HEK293 (cell line): ENCODE measurements at regions not wholly inside any gene's neighbourhood (a gene's known extent, or its start where the extent isn't known, plus 50 kb on each side); places are given as distances from the start of the nearest gene placed in this dataset.
A peak's percentile ranks its signal among the peaks of the same experiment; 100 is the strongest.

Experiments
- CTCF ChIA-PET: fragments of 350-600 bp; formaldehyde crosslinking; extraction: SDS; loops from one replicate; lab custom pipeline; 2021; ENCODE audit warnings: antibody characterized with exemption; lab: Yijun Ruan, JAX
- POLR2A ChIA-PET: fragments of 300-600 bp; formaldehyde crosslinking; extraction: SDS; loops from one replicate; lab custom pipeline; 2020; ENCODE audit warnings: antibody characterized with exemption, inconsistent platforms; lab: Yijun Ruan, JAX
- H3K27ac ChIP-seq: fragments of 200-500 bp; sonication (Bioruptor generic); 2 replicates; pipeline ENCODE4 v1.5.1; 2014; ENCODE audit warnings: low read depth, low read length, control low read depth, inconsistent platforms; ENCODE audit errors: extremely low read depth
- H3K36me3 ChIP-seq, 2 experiments: fragments of 200-500 bp in 1 of 2; sonication (Bioruptor generic) in 1 of 2; 1 replicate in 1 of 2; 2 replicates in 1 of 2; pipeline ENCODE4 v1.5.1; 2014 to 2017; ENCODE audit warnings: inconsistent platforms in 2 of 2, low read length in 2 of 2; ENCODE audit not compliant: control insufficient read depth in 2 of 2, insufficient read depth in 1 of 2
- H3K4me1 ChIP-seq: fragments of 200-500 bp; sonication (Bioruptor generic); 2 replicates; pipeline ENCODE4 v1.5.1; 2014; ENCODE audit warnings: mild to moderate bottlenecking, low read length, inconsistent platforms; ENCODE audit not compliant: control insufficient read depth, insufficient read depth
- H3K4me3 ChIP-seq: 2 replicates; pipeline ENCODE4 v1.5.1; 2011; ENCODE audit warnings: low read depth, mild to moderate bottlenecking, control low read depth, low read length, moderate library complexity
- H3K9me3 ChIP-seq: fragments of 200-500 bp; sonication (Bioruptor generic); 2 replicates; pipeline ENCODE4 v1.5.1; 2014; ENCODE audit warnings: low read depth, low read length, inconsistent platforms; ENCODE audit not compliant: control insufficient read depth, insufficient read depth
- BCL11A ChIP-seq: fragments of 450-650 bp; formaldehyde crosslinking; IDR thresholded peaks from 2 replicates; pipeline ENCODE4 v1.5.1; 2016; ENCODE audit warnings: low read depth, missing biosample characterization, missing genetic modification characterization
- GLIS2 ChIP-seq: fragments of 450-650 bp; formaldehyde crosslinking; IDR thresholded peaks from 2 replicates; pipeline ENCODE4 v1.5.1; 2016; ENCODE audit warnings: missing biosample characterization, missing genetic modification characterization
- KLF10 ChIP-seq: fragments of 450-650 bp; IDR thresholded peaks from 2 replicates; pipeline ENCODE4 v1.5.1; 2018; ENCODE audit warnings: missing biosample characterization, mild to moderate bottlenecking, missing genetic modification characterization
- KLF7 ChIP-seq: fragments of 450-650 bp; formaldehyde crosslinking; IDR thresholded peaks from 2 replicates; pipeline ENCODE4 v1.5.1; 2016; ENCODE audit warnings: missing biosample characterization, missing genetic modification characterization, borderline replicate concordance
- KLF9 ChIP-seq: fragments of 450-650 bp; formaldehyde crosslinking; IDR thresholded peaks from 2 replicates; pipeline ENCODE4 v1.5.1; 2016; ENCODE audit warnings: missing biosample characterization, missing genetic modification characterization, low read depth
- RBAK ChIP-seq: fragments of 450-650 bp; formaldehyde crosslinking; IDR thresholded peaks from 2 replicates; pipeline ENCODE4 v1.5.1; 2016; ENCODE audit warnings: missing biosample characterization, missing genetic modification characterization
- ZNF10 ChIP-seq: fragments of 450-650 bp; formaldehyde crosslinking; IDR thresholded peaks from 2 replicates; pipeline ENCODE4 v1.5.1; 2017; ENCODE audit warnings: missing biosample characterization, missing genetic modification characterization
- ZNF16 ChIP-seq: fragments of 450-650 bp; formaldehyde crosslinking; IDR thresholded peaks from 2 replicates; pipeline ENCODE4 v1.5.1; 2016; ENCODE audit warnings: low read depth, missing biosample characterization, missing genetic modification characterization
- ZNF239 ChIP-seq: fragments of 450-650 bp; formaldehyde crosslinking; IDR thresholded peaks from 2 replicates; pipeline ENCODE4 v1.5.1; 2016; ENCODE audit warnings: missing biosample characterization, missing genetic modification characterization
- ZNF292 ChIP-seq: fragments of 450-650 bp; formaldehyde crosslinking; IDR thresholded peaks from 2 replicates; pipeline ENCODE4 v1.5.1; 2016; ENCODE audit warnings: low read depth, missing biosample characterization, missing genetic modification characterization, borderline replicate concordance
- ZNF391 ChIP-seq: fragments of 450-650 bp; formaldehyde crosslinking; IDR thresholded peaks from 2 replicates; pipeline ENCODE4 v1.5.1; 2016; ENCODE audit warnings: low read depth, missing biosample characterization, missing genetic modification characterization, borderline replicate concordance
- ZNF548 ChIP-seq: fragments of 450-650 bp; formaldehyde crosslinking; IDR thresholded peaks from 2 replicates; pipeline ENCODE4 v1.5.1; 2016; ENCODE audit warnings: missing biosample characterization, missing genetic modification characterization
- ZNF558 ChIP-seq: fragments of 450-650 bp; formaldehyde crosslinking; IDR thresholded peaks from 2 replicates; pipeline ENCODE4 v1.5.1; 2016; ENCODE audit warnings: missing biosample characterization, missing genetic modification characterization
- ZNF645 ChIP-seq: fragments of 450-650 bp; formaldehyde crosslinking; IDR thresholded peaks from 2 replicates; pipeline ENCODE4; 2016; ENCODE audit warnings: missing biosample characterization, missing genetic modification characterization
- ZNF654 ChIP-seq: fragments of 450-650 bp; formaldehyde crosslinking; IDR thresholded peaks from 2 replicates; pipeline ENCODE4 v1.5.1; 2016; ENCODE audit warnings: low read depth, missing biosample characterization, missing genetic modification characterization
- ZNF677 ChIP-seq: fragments of 450-650 bp; IDR thresholded peaks from 2 replicates; pipeline ENCODE4 v1.5.0; 2018; ENCODE audit warnings: missing biosample characterization, mild to moderate bottlenecking, missing genetic modification characterization, moderate library complexity
- TF ChIP-seq, protein P1 (sequence below): fragments of 450-650 bp; formaldehyde crosslinking; IDR thresholded peaks from 2 replicates; pipeline ENCODE4 v1.5.1; 2016; ENCODE audit warnings: missing biosample characterization, missing genetic modification characterization
- TF ChIP-seq, protein P2 (sequence below): fragments of 450-650 bp; formaldehyde crosslinking; IDR thresholded peaks from 2 replicates; pipeline ENCODE4 v1.5.1; 2016; ENCODE audit warnings: missing biosample characterization, missing genetic modification characterization

DNA sequence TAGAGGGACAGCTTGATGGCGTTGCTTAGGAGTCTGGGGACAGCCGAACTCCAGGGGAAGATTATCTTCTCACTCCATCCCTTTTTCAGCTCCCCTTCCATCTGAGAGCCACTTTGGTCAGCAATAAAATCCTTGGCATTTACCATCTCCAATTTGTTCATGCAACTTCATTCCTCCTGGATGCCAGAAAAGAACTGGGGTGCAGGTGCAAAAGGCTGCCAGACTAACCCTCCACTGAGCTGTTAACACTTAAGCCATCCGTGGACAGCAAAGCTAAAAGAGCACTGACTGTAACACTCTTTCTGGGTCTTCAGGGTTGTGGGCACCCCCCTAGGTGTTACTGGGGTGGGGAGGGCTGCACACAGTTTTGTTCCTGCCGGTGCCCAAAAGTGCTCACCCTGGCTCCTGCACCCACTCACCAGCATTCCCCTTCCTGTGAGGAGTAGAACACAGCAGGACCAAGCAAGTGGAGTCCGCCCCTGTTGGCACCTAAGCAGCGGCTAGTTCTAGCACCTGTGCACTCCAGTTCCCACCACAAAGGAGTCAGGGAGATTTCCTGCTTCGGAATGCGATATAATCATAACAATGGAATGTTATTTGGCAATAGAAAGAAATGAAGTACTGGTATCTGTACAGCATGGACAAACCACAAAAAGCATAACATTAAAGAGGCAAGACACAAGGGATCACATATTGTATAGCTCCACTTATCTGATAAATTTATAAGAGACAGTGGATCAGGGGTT, 95.1 kb downstream of the NPY start:
- no peaks in the 10 kb centered on the region for H3K4me1 ChIP-seq
- H3K9me3 ChIP-seq, result no peaks in the 10 kb centered on the region
- no peak for TF ChIP-seq ZNF16 (tag by site-specific recombination)
- no peak for TF ChIP-seq ZNF645 (tag by site-specific recombination)
- TF ChIP-seq ZNF239 (tag by site-specific recombination), result no peak
- no peaks in the 10 kb centered on the region for H3K36me3 ChIP-seq
- no peak overlapping the region for H3K27ac ChIP-seq
- CTCF ChIA-PET, result interaction anchor here (0.6 to 1.4 kb wide), 4 partner anchors 12 to 93 kb away, joined by 3 to 5 read pairs (median 4); no protein-coding TSS in a partner anchor
- POLR2A ChIA-PET, result no interaction called here
- no peak overlapping the region for H3K4me3 ChIP-seq

GRCh38 chr7:24381894-24382505, 98.0 kb downstream of the NPY start:
- Histone ChIP-seq H3K4me3 (no peak overlapping the region), H3K36me3 (no peaks in the 10 kb centered on the region), H3K9me3 (no peaks in the 10 kb centered on the region), H3K27ac (no peak overlapping the region)
- POLR2A ChIA-PET, result no interaction called here
- CTCF ChIA-PET, result interaction anchor here (0.6 to 2.6 kb wide), 19 partner anchors 11 to 811 kb away, joined by 3 to 40 read pairs (median 4); no protein-coding TSS in a partner anchor
- TF ChIP-seq ZNF654 (tag by site-specific recombination) (peak; percentile 63), ZNF677 (tag by site-specific recombination) (no peak), KLF7 (tag by site-specific recombination) (no peak), KLF9 (tag by site-specific recombination) (no peak), ZNF548 (tag by site-specific recombination) (no peak), ZNF391 (no peak), BCL11A (tag by site-specific recombination) (no peak), KLF10 (tag by site-specific recombination) (no peak), RBAK (no peak), ZNF558 (tag by site-specific recombination) (no peak), ZNF292 (tag by site-specific recombination) (no peak), GLIS2 (no peak), ZNF10 (tag by site-specific recombination) (no peak)
- TF ChIP-seq, protein P1, sequence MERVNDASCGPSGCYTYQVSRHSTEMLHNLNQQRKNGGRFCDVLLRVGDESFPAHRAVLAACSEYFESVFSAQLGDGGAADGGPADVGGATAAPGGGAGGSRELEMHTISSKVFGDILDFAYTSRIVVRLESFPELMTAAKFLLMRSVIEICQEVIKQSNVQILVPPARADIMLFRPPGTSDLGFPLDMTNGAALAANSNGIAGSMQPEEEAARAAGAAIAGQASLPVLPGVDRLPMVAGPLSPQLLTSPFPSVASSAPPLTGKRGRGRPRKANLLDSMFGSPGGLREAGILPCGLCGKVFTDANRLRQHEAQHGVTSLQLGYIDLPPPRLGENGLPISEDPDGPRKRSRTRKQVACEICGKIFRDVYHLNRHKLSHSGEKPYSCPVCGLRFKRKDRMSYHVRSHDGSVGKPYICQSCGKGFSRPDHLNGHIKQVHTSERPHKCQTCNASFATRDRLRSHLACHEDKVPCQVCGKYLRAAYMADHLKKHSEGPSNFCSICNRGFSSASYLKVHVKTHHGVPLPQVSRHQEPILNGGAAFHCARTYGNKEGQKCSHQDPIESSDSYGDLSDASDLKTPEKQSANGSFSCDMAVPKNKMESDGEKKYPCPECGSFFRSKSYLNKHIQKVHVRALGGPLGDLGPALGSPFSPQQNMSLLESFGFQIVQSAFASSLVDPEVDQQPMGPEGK (tag by site-specific recombination), result no peak
- TF ChIP-seq, protein P2, sequence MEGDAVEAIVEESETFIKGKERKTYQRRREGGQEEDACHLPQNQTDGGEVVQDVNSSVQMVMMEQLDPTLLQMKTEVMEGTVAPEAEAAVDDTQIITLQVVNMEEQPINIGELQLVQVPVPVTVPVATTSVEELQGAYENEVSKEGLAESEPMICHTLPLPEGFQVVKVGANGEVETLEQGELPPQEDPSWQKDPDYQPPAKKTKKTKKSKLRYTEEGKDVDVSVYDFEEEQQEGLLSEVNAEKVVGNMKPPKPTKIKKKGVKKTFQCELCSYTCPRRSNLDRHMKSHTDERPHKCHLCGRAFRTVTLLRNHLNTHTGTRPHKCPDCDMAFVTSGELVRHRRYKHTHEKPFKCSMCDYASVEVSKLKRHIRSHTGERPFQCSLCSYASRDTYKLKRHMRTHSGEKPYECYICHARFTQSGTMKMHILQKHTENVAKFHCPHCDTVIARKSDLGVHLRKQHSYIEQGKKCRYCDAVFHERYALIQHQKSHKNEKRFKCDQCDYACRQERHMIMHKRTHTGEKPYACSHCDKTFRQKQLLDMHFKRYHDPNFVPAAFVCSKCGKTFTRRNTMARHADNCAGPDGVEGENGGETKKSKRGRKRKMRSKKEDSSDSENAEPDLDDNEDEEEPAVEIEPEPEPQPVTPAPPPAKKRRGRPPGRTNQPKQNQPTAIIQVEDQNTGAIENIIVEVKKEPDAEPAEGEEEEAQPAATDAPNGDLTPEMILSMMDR, result 0 out of 2 replicates have a peak, but pooled peaks have one; percentile 30
- TF ChIP-seq, all 188 proteins: peak for 2
- no peaks in the 10 kb centered on the region for H3K4me1 ChIP-seq
